ENCODE measurements at regions not wholly inside any gene's neighbourhood (a gene's known extent, or its start where the extent isn't known, plus 50 kb on each side); places are given as distances from the start of the nearest gene placed in this dataset.

DNA sequence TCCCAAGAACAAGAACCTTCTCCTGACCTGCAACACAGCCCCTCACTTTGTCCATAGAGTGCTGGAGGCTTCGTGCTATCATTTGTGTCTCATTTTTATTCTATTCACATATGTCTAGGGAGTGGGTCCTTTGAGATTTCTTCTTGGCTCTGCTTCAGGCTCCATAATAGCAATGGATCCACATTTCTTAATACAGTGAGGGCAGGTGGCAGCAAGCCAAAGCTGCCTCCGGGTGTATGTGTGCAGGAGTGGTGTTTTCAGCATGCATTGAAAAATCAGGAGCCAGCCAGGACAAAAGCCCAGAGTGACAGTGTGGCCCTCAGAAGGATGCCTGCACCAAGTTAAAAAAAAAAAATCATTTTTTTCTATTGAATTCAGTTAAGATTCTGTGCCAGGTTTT is 115.1 kb upstream of the PELI1 start:
- POLR2A ChIA-PET (ENCODE audit: partially characterized antibody): interaction anchor here (0.8 to 3.9 kb wide), 6 partner anchors 8 to 176 kb away, joined by 3 to 30 read pairs (median 13); no protein-coding TSS in a partner anchor
- H3K9me3 ChIP-seq (ENCODE audit: insufficient read depth in 2 of 2, low read depth in 1 of 2, low read length in 1 of 2): no peaks in the 10 kb centered on the region
- H2BK5ac ChIP-seq (ENCODE audit: low read depth, low read length): no peak overlapping the region; the same call in 1 of the 2 replicates
- peaks cover 5% of the 10 kb centered on the region for H3K79me1 ChIP-seq (ENCODE audit: low read depth, low read length)
- CTCF ChIA-PET (ENCODE audit: partially characterized antibody): interaction anchor here (0.7 to 1.0 kb wide), 2 partner anchors 212 to 349 kb away, joined by 3 to 4 read pairs; no protein-coding TSS in a partner anchor
- no peak overlapping the region for H2AK5ac ChIP-seq (ENCODE audit: low read depth, low read length)
- 0 out of 2 replicates have a peak overlapping the region, but pooled peaks have one; percentile 56 for H2BK20ac ChIP-seq (ENCODE audit: low read length)
- H2AFZ ChIP-seq (ENCODE audit: low read length): no peak overlapping the region
- H3K23ac ChIP-seq (ENCODE audit: insufficient read length): no peak overlapping the region
- H2BK12ac ChIP-seq (ENCODE audit: low read depth, low read length): no peak overlapping the region
- TF ChIP-seq POLR2A (IDR thresholded peaks at IDR 0.05; ENCODE audit: control extremely low read depth in 1 of 2, low read depth in 2 of 2, low read length in 2 of 2) (0 out of 3 replicates have a peak, but pooled peaks of 1 of the 2 experiments have one; percentile 6), TCF12 (IDR thresholded peaks at IDR 0.05; ENCODE audit: low read depth, low read length) (no peak)
- WGBS, 2 experiments (ENCODE audit: extremely low coverage in 1 of 2, insufficient coverage in 1 of 2, insufficient read length in 1 of 2, insufficient replicate concordance in 2 of 2, low coverage in 1 of 2, low lambda C conversion rate in 2 of 2, missing lambda C conversion rate in 1 of 2): 84% methylated on average over 2 of the region's 2 CpGs; no CpG with 5 or more reads in 1 of the 2 experiments
- H3K27ac ChIP-seq (ENCODE audit: low read depth, low read length): no peak overlapping the region
- H3K36me3 ChIP-seq (ENCODE audit: control insufficient read depth in 2 of 4, insufficient read depth in 4 of 4, low read length in 3 of 4): peaks cover 2 to 76% (median 36%) of the 10 kb centered on the region in 4 experiments
- no peak overlapping the region for H4K5ac ChIP-seq (ENCODE audit: insufficient read length, low read depth, low read length)
- H3K18ac ChIP-seq (ENCODE audit: extremely low read depth, low read length): no peak overlapping the region
- no peak overlapping the region for H4K91ac ChIP-seq (replicated peaks; ENCODE audit: insufficient read length, low read length)
- no peaks in the 10 kb centered on the region for H3K27me3 ChIP-seq (replicated peaks in 1 of 4; ENCODE audit: control insufficient read depth in 3 of 4, extremely low read depth in 1 of 4, insufficient read depth in 3 of 4, low read length in 3 of 4)
- no peaks in the 10 kb centered on the region; the same call in 1 of the 2 replicates for H3K23me2 ChIP-seq (ENCODE audit: low read depth, low read length)
- H4K8ac ChIP-seq (ENCODE audit: extremely low read depth, insufficient read depth, low read length): no peak overlapping the region
- DNase-seq (ENCODE audit: low read depth in 1 of 2, low spot score in 2 of 2): no peak
- no peak for FAIRE-seq
- no peak overlapping the region for H2BK15ac ChIP-seq (ENCODE audit: low read length)
- H3K14ac ChIP-seq (ENCODE audit: insufficient read length): no peak overlapping the region
- H3K4me2 ChIP-seq (ENCODE audit: insufficient read depth in 1 of 2, low read depth in 2 of 2, low read length in 2 of 2): peak overlapping the region in 1 of 2 experiments; percentile 46; a peak in 2 of 4 replicates
- no peak overlapping the region; a peak in 1 of 7 replicates for H3K9ac ChIP-seq (replicated peaks in 1 of 4; ENCODE audit: extremely low read depth in 1 of 4, low read depth in 3 of 4, low read length in 3 of 4)
- H3K4me3 ChIP-seq (ENCODE audit: extremely low read depth in 1 of 4, insufficient read depth in 2 of 4, low read depth in 3 of 4, low read length in 4 of 4): peak overlapping the region in 1 of 4 experiments; percentile 54; a peak in 2 of 8 replicates
- no peak overlapping the region for H3K56ac ChIP-seq (replicated peaks; ENCODE audit: insufficient read length, low read depth, low read length)
- H3K79me2 ChIP-seq (ENCODE audit: control insufficient read depth in 1 of 2, insufficient read depth in 2 of 2, low read length in 2 of 2): peaks cover 7 to 77% of the 10 kb centered on the region in 2 experiments; a peak in 3 of 4 replicates
- H2BK120ac ChIP-seq (replicated peaks; ENCODE audit: low read depth, low read length): no peak overlapping the region
- peaks cover 2 to 20% (median 17%) of the 10 kb centered on the region in 4 experiments; a peak in 5 of 7 replicates for H3K4me1 ChIP-seq (replicated peaks in 1 of 4; ENCODE audit: control insufficient read depth in 3 of 4, insufficient read depth in 4 of 4, low read length in 3 of 4)
- H4K20me1 ChIP-seq (replicated peaks in 1 of 2; ENCODE audit: control insufficient read depth in 1 of 2, insufficient read depth in 2 of 2, low read length in 2 of 2): no peaks in the 10 kb centered on the region
- peak overlapping the region; percentile 3 for H3K4ac ChIP-seq (replicated peaks; ENCODE audit: insufficient read length, low read depth, low read length)

Measured in H1 (cell line).